K562 (cell line): ENCODE measurements at regions not wholly inside any gene's neighbourhood (a gene's known extent, or its start where the extent isn't known, plus 50 kb on each side); places are given as distances from the start of the nearest gene placed in this dataset.

Experiments
- ATAC-seq: fragments of 200-7000 bp; cut with Tn5 transposase; 3 replicates; pipeline ENCODE4 v1.9.1; 2020; ENCODE audit warnings: moderate library complexity
- BruUV-seq: library from RNA; stranded (reverse); fragments of 400-500 nt; replicated peaks from 2 replicates; lab custom pipeline; 2021; lab: Mats Ljungman, UMichigan
- CTCF ChIA-PET: fragments of 300-600 bp; formaldehyde crosslinking; extraction: SDS; loops from one replicate; lab custom pipeline; 2021; ENCODE audit warnings: low intra/inter-chr PET ratio; lab: Yijun Ruan, JAX
- POLR2A ChIA-PET: fragments of 300-600, 350-650 bp; sonication (Branson Sonifier 250); formaldehyde crosslinking; extraction: SDS; loops from one replicate; lab custom pipeline; 2021; ENCODE audit warnings: antibody characterized with exemption, inconsistent platforms; lab: Yijun Ruan, JAX
- DNase-seq, 4 experiments: peaks; one replicate each; pipeline versions ENCODE4 v3.0.0 to v3.0.0-alpha.2; 2011 to 2018; ENCODE audit warnings: low spot score in 3 of 4, mixed read lengths in 3 of 4; ENCODE audit errors: extremely low read depth in 1 of 4
- FAIRE-seq: peaks from 2 replicates; lab custom pipeline; 2011; peaks lifted over from hg19 to GRCh38; lab: Jason Lieb, UNC
- H2AFZ ChIP-seq: 2 replicates; pipeline ENCODE4 v1.6.0; 2011; ENCODE audit warnings: low read depth, low read length, control low read depth, inconsistent platforms
- H3K27ac ChIP-seq: fragments of 200-600 bp; 3 replicates; pipeline ENCODE4 v1.8.0; 2011; ENCODE audit warnings: low read depth, mild to moderate bottlenecking, control low read depth, inconsistent platforms, low read length, moderate library complexity, mixed read lengths; ENCODE audit errors: extremely low read depth
- H3K27me3 ChIP-seq, 2 experiments: fragments of 300-600 bp in 1 of 2; 2 replicates in 1 of 2; 3 replicates in 1 of 2; pipeline versions ENCODE4 v1.6.0 to v1.8.0; 2011; ENCODE audit warnings: inconsistent platforms in 2 of 2, low read length in 2 of 2, mild to moderate bottlenecking in 1 of 2, mixed read lengths in 1 of 2, moderate library complexity in 1 of 2; ENCODE audit not compliant: control insufficient read depth in 2 of 2, insufficient read depth in 2 of 2
- H3K36me3 ChIP-seq: fragments of 300-600 bp; 3 replicates; pipeline ENCODE4 v1.8.0; 2011; ENCODE audit warnings: mild to moderate bottlenecking, low read length, inconsistent platforms; ENCODE audit not compliant: control insufficient read depth, insufficient read depth
- H3K4me1 ChIP-seq, 2 experiments: fragments of 200-600 bp in 1 of 2; replicated peaks in 1 of 2; 2 replicates in 1 of 2; 3 replicates in 1 of 2; pipeline versions ENCODE4 v1.5.1 to v1.8.0; 2011; ENCODE audit warnings: inconsistent platforms in 2 of 2, low read length in 2 of 2, mild to moderate bottlenecking in 1 of 2, mixed read lengths in 1 of 2, moderate library complexity in 1 of 2; ENCODE audit not compliant: control insufficient read depth in 2 of 2, insufficient read depth in 2 of 2
- H3K4me2 ChIP-seq: 2 replicates; pipeline ENCODE4 v1.6.1; 2011; ENCODE audit warnings: low read length, control low read depth, inconsistent platforms, mixed read lengths; ENCODE audit not compliant: insufficient read depth
- H3K4me3 ChIP-seq: fragments of 200-600 bp; sonication (generic), shearing (Covaris generic); 2 replicates; pipeline ENCODE4 v1.5.1; 2016; ENCODE audit warnings: control low read depth, inconsistent platforms
- H3K79me2 ChIP-seq: fragments of 200-600 bp; 3 replicates; pipeline ENCODE4 v1.8.0; 2011; ENCODE audit warnings: low read length, inconsistent platforms; ENCODE audit not compliant: control insufficient read depth, insufficient read depth
- H3K9ac ChIP-seq, 2 experiments: 2 replicates each; pipeline versions ENCODE4 v1.6.0 to v1.6.1; 2011; ENCODE audit warnings: low read depth in 2 of 2, low read length in 2 of 2, control low read depth in 1 of 2, inconsistent platforms in 1 of 2, mild to moderate bottlenecking in 1 of 2, mixed read lengths in 1 of 2; ENCODE audit not compliant: insufficient read depth in 1 of 2
- H3K9me1 ChIP-seq: one replicate; pipeline ENCODE4 v1.6.0; 2011; ENCODE audit warnings: inconsistent platforms, mild to moderate bottlenecking, low read length, moderate library complexity; ENCODE audit not compliant: control insufficient read depth, insufficient read depth
- H3K9me3 ChIP-seq: replicated peaks from 2 replicates; pipeline ENCODE4 v1.5.1; 2011; ENCODE audit warnings: low read depth, low read length, inconsistent platforms; ENCODE audit not compliant: control insufficient read depth, insufficient read depth
- H4K20me1 ChIP-seq: replicated peaks from 2 replicates; pipeline ENCODE4 v1.6.1; 2011; ENCODE audit warnings: low read length, inconsistent platforms, mixed read lengths; ENCODE audit not compliant: control insufficient read depth, insufficient read depth
- DNMT1 ChIP-seq: fragments of 450-650 bp; IDR thresholded peaks from 2 replicates; pipeline ENCODE4 v1.6.1; 2016; ENCODE audit warnings: antibody characterized with exemption, mild to moderate bottlenecking
- IRF2 ChIP-seq: sonication (generic); formaldehyde crosslinking; IDR thresholded peaks from 2 replicates; pipeline ENCODE4 v1.8.1; 2022; ENCODE audit warnings: mild to moderate bottlenecking, missing genetic modification reagents
- SMAD4 ChIP-seq: fragments of 250-450 bp; sonication (Bioruptor Pico); conservative IDR thresholded peaks from 2 replicates; pipeline ENCODE4 v1.8.0; 2021; ENCODE audit warnings: inconsistent platforms, mild to moderate bottlenecking, moderate library complexity
- SPI1 ChIP-seq: IDR thresholded peaks from 2 replicates; pipeline ENCODE4 v1.6.1; 2011; ENCODE audit warnings: low read depth, low read length, control low read depth, borderline replicate concordance
- ZNF239 ChIP-seq: fragments of 250-450 bp; sonication (Bioruptor Pico); IDR thresholded peaks from 2 replicates; pipeline ENCODE4 v1.4.0; 2020; ENCODE audit warnings: mild to moderate bottlenecking
- WGBS: fragments of 100-300 bp; shearing (Covaris generic); methylation state at CpG from one replicate; pipeline ENCODE4 v1.1.6; 2016; ENCODE audit warnings: low coverage, mixed read lengths; ENCODE audit not compliant: insufficient coverage; ENCODE audit errors: missing lambda C conversion rate; 5-methylcytosine and 5-hydroxymethylcytosine counted together
- in situ Hi-C: fragments of 300-500 bp; cut with MboI; formaldehyde crosslinking; loops from 4 replicates; pipeline ENCODE4 v1.15.0; 2018; ENCODE audit warnings: inconsistent platforms, mixed read lengths
- intact Hi-C: fragments of 100-400 bp; cut with micrococcal nuclease; formaldehyde crosslinking; loops from 2 replicates; pipeline ENCODE4 v1.14.2; 2022
- TF ChIP-seq, protein P1 (sequence below): fragments of 250-450 bp; sonication (Bioruptor Pico); IDR thresholded peaks from 2 replicates; pipeline ENCODE4 v1.8.0; 2022; ENCODE audit warnings: moderate library complexity, mild to moderate bottlenecking, inconsistent platforms
- TF ChIP-seq, protein P2 (sequence below): IDR thresholded peaks from 2 replicates; pipeline ENCODE4 v1.6.1; 2011; ENCODE audit warnings: borderline replicate concordance, low read depth, mild to moderate bottlenecking, moderate library complexity, low read length; ENCODE audit not compliant: insufficient read depth, poor library complexity, severe bottlenecking

- in situ Hi-C loops = no loop called here
- CTCF ChIA-PET = no interaction called here
- Histone ChIP-seq H3K9me1 (no peaks in the 10 kb centered on the region), H3K4me1 (no peaks in the 10 kb centered on the region), H3K36me3 (no peaks in the 10 kb centered on the region), H3K27me3 (peaks cover 0 to 5% of the 10 kb centered on the region in 2 experiments; a peak in 1 of 5 replicates), H3K4me3 (no peak overlapping the region), H4K20me1 (peaks cover 4% of the 10 kb centered on the region; the same call in 1 of the 2 replicates), H2AFZ (no peak overlapping the region), H3K9ac (no peak overlapping the region), H3K79me2 (no peaks in the 10 kb centered on the region), H3K9me3 (no peaks in the 10 kb centered on the region), H3K4me2 (no peak overlapping the region), H3K27ac (no peak overlapping the region)
- POLR2A ChIA-PET = no interaction called here
- no peak for ATAC-seq
- WGBS = 0% methylated on average over 3 of the region's 3 CpGs
- DNase-seq = no peak
- no TSS peak for BruUV-seq
- TF ChIP-seq ZNF239 (CRISPR knock-in tag) (no peak), DNMT1 (no peak)
- intact Hi-C loops = no loop called here
- FAIRE-seq = no peak
These were observed 137.7 kb downstream of the TMEM132E start for GRCh38 chr17:34717092-34717491.

GRCh38 chr17:34716291-34716690 lies 136.9 kb downstream of the TMEM132E start:
- Histone ChIP-seq H4K20me1 (peaks cover 4% of the 10 kb centered on the region; the same call in 1 of the 2 replicates), H3K4me1 (no peaks in the 10 kb centered on the region), H3K9me1 (no peaks in the 10 kb centered on the region), H3K36me3 (no peaks in the 10 kb centered on the region), H2AFZ (no peak overlapping the region), H3K4me3 (no peak overlapping the region), H3K79me2 (no peaks in the 10 kb centered on the region), H3K27ac (no peak overlapping the region), H3K27me3 (peaks cover 0 to 5% of the 10 kb centered on the region in 2 experiments; a peak in 1 of 5 replicates), H3K4me2 (no peak overlapping the region), H3K9ac (no peak overlapping the region), H3K9me3 (no peaks in the 10 kb centered on the region)
- FAIRE-seq (no peak), DNase-seq (no peak), ATAC-seq (no peak)
- POLR2A ChIA-PET = no interaction called here
- intact Hi-C loops = no loop called here
- in situ Hi-C loops = no loop called here
- no TSS peak for BruUV-seq
- no peak for TF ChIP-seq SMAD4 (CRISPR knock-in tag)
- TF ChIP-seq IRF2 (CRISPR knock-in tag) = no peak
- TF ChIP-seq, protein P1, sequence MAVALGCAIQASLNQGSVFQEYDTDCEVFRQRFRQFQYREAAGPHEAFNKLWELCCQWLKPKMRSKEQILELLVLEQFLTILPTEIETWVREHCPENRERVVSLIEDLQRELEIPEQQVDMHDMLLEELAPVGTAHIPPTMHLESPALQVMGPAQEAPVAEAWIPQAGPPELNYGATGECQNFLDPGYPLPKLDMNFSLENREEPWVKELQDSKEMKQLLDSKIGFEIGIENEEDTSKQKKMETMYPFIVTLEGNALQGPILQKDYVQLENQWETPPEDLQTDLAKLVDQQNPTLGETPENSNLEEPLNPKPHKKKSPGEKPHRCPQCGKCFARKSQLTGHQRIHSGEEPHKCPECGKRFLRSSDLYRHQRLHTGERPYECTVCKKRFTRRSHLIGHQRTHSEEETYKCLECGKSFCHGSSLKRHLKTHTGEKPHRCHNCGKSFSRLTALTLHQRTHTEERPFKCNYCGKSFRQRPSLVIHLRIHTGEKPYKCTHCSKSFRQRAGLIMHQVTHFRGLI = no peak
- TF ChIP-seq SPI1 = no peak
- TF ChIP-seq, protein P2, sequence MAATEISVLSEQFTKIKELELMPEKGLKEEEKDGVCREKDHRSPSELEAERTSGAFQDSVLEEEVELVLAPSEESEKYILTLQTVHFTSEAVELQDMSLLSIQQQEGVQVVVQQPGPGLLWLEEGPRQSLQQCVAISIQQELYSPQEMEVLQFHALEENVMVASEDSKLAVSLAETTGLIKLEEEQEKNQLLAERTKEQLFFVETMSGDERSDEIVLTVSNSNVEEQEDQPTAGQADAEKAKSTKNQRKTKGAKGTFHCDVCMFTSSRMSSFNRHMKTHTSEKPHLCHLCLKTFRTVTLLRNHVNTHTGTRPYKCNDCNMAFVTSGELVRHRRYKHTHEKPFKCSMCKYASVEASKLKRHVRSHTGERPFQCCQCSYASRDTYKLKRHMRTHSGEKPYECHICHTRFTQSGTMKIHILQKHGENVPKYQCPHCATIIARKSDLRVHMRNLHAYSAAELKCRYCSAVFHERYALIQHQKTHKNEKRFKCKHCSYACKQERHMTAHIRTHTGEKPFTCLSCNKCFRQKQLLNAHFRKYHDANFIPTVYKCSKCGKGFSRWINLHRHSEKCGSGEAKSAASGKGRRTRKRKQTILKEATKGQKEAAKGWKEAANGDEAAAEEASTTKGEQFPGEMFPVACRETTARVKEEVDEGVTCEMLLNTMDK = no peak
- CTCF ChIA-PET = no interaction called here
- 2% methylated on average over 3 of the region's 3 CpGs for WGBS
